A549 (cell line): ENCODE measurements at regions not wholly inside any gene's neighbourhood (a gene's known extent, or its start where the extent isn't known, plus 50 kb on each side); places are given as distances from the start of the nearest gene placed in this dataset.

ENCODE experiments used
- CBX2 ChIP-seq: fragments of 200-600 bp; sonication (generic); IDR thresholded peaks from 2 replicates; pipeline ENCODE4 v1.6.1; 2016; ENCODE audit warnings: low read depth, mild to moderate bottlenecking, borderline replicate concordance
- MYC ChIP-seq: IDR thresholded peaks from 2 replicates; pipeline ENCODE4 v1.6.1; 2012; ENCODE audit warnings: mild to moderate bottlenecking, inconsistent platforms, low read length, improper control_type of control experiment, borderline replicate concordance

GRCh38 chr5:30099634-30100033 lies 1093.9 kb upstream of the CDH6 start:
- no peak for TF ChIP-seq CBX2
- TF ChIP-seq MYC: no peak
